Thyroid gland (tissue), 4 donors: ENCODE measurements at regions not wholly inside any gene's neighbourhood (a gene's known extent, or its start where the extent isn't known, plus 50 kb on each side); places are given as distances from the start of the nearest gene placed in this dataset.
A peak's percentile ranks its signal among the peaks of the same experiment; 100 is the strongest.
"Not testable (repeated sequence)": the region's sequence is repeated elsewhere in the genome, so short reads cannot be mapped to it uniquely, and the experiment has no call there.

ENCODE experiments used
- DNase-seq, 2 donors: peaks; one replicate each; pipeline ENCODE4 v3.0.0-alpha.2; 2019
- H3K27ac ChIP-seq, 3 donors: fragments of 200-600 bp; sonication (generic); 1 replicate in 2 of 3; 2 replicates in 1 of 3; pipeline ENCODE4 v1.5.1; 2016 to 2019; ENCODE audit warnings: mild to moderate bottlenecking in 1 of 3, moderate library complexity in 1 of 3
- H3K27me3 ChIP-seq: fragments of 200-600 bp; sonication (generic); one replicate; pipeline ENCODE4 v1.5.1; 2019
- H3K36me3 ChIP-seq, 2 donors: fragments of 200-600 bp; sonication (generic); one replicate each; pipeline ENCODE4 v1.5.1; 2016 to 2019
- H3K4me1 ChIP-seq, 2 donors: fragments of 200-600 bp; sonication (generic); one replicate each; pipeline ENCODE4 v1.5.1; 2017 to 2019
- H3K4me3 ChIP-seq, 3 donors: fragments of 200-600 bp; sonication (generic); replicated peaks in 1 of 3; 1 replicate in 2 of 3; 2 replicates in 1 of 3; pipeline ENCODE4 v1.5.1; 2016; ENCODE audit warnings: mild to moderate bottlenecking in 1 of 3
- H3K9me3 ChIP-seq: fragments of 200-600 bp; sonication (generic); one replicate; pipeline ENCODE4 v1.5.1; 2017
- CTCF ChIP-seq, 6 experiments: fragments of 200-600 bp in 3 of 6; fragments of 450-650 bp in 3 of 6; sonication (generic) in 3 of 6; IDR thresholded peaks; one replicate each; pipeline ENCODE4 v1.5.1; 2016 to 2019; ENCODE audit warnings: antibody characterized with exemption in 6 of 6, mild to moderate bottlenecking in 2 of 6, inconsistent platforms in 1 of 6, moderate library complexity in 1 of 6
- POLR2A ChIP-seq, 2 donors: fragments of 450-650 bp; IDR thresholded peaks; one replicate each; pipeline ENCODE4 v1.6.1; 2017; ENCODE audit warnings: antibody characterized with exemption in 2 of 2, mild to moderate bottlenecking in 2 of 2, moderate library complexity in 1 of 2
- WGBS, 2 donors: methylation state at CpG; one replicate each; pipeline ENCODE4 v1.1.5; 2017; 5-methylcytosine and 5-hydroxymethylcytosine counted together
- intact Hi-C: fragments of 100-400 bp; cut with DNase I; formaldehyde crosslinking; loops from one replicate; pipeline ENCODE4 v1.15.1; 2023

GRCh38 chr2:95677346-95677745, 85.5 kb downstream of the TRIM43 start:
- Histone ChIP-seq H3K9me3 (no peaks in the 10 kb centered on the region), H3K27me3 (no peaks in the 10 kb centered on the region), H3K4me1 (peaks cover 5 to 20% of the 10 kb centered on the region in 2 donors), H3K4me3 (no peak overlapping the region), H3K27ac (no peak overlapping the region), H3K36me3 (no peaks in the 10 kb centered on the region)
- TF ChIP-seq CTCF (IDR thresholded peaks at IDR 0.05) (no peak), POLR2A (IDR thresholded peaks at IDR 0.05) (no peak)
- no peak for DNase-seq
- WGBS, 2 donors = 93 to 97% methylated on average over 4 of the region's 4 CpGs
- intact Hi-C loops = no loop called here

GRCh38 chr2:95677833-95678232, 86.0 kb downstream of the TRIM43 start:
- H3K27ac ChIP-seq, H3K9me3 ChIP-seq, intact Hi-C loops, H3K4me3 ChIP-seq, H3K27me3 ChIP-seq, H3K36me3 ChIP-seq, DNase-seq: not testable (repeated sequence)
- H3K4me1 ChIP-seq = peaks cover 5 to 19% of the 10 kb centered on the region in 2 donors
- WGBS, 2 donors = 82 to 85% methylated on average over 3 of the region's 3 CpGs

GRCh38 chr2:95681158-95681557, 89.4 kb downstream of the TRIM43 start:
- H3K4me1 ChIP-seq = peaks cover 31 to 46% of the 10 kb centered on the region in 2 donors
- DNase-seq, H3K9me3 ChIP-seq, H3K27me3 ChIP-seq, intact Hi-C loops, H3K36me3 ChIP-seq, H3K4me3 ChIP-seq: not testable (repeated sequence)
- WGBS, 2 donors = 89 to 100% methylated on average over 1 of the region's 1 CpG
- peak overlapping the region; percentile 94 to 97 (median 95) for H3K27ac ChIP-seq

- WGBS, 2 donors = 3 to 19% methylated on average over 6 of the region's 6 CpGs
- Histone ChIP-seq H3K27ac (peak overlapping the region; percentile 94 to 97 (median 95)), H3K4me1 (peaks cover 34 to 51% of the 10 kb centered on the region in 2 donors)
- H3K4me3 ChIP-seq, H3K36me3 ChIP-seq, H3K9me3 ChIP-seq, H3K27me3 ChIP-seq, intact Hi-C loops: not testable (repeated sequence)
- DNase-seq = peak; percentile 69 to 75
- peak in 1 of 2 donors; percentile 37 for TF ChIP-seq POLR2A (IDR thresholded peaks at IDR 0.05)
Measured at GRCh38 chr2:95681589-95682081, 89.8 kb downstream of the TRIM43 start.

DNA sequence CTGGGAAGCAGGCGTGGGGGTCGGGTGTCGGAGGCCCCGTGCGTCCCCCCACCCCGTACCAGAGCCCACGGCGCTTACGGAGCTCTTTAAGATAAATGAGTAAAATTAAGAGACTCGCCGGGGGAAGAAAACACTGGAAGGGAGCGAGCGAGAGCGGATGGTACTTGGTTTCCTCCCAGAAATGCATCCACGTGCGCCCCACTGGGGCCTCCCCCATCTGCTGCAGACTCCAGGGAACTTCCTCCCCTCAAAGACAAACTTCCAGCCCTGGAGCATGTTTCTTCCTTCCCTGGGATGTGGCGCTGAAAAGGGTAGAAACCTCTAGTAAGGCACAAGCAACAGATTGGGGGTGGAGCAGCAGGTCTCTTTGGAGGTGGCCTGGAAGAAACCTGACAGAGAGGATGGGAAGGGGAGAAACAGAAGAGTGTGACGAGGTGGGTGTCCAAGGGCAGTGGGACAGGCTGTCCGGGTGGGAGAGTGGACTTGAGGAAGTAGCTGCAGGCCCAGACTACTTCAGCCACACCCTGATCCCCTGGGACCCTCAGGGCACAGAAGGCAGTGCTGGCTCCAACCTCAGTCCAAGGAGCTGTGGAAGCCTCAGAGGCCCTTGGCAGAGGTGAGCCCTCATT, 91.2 kb downstream of the TRIM43 start:
- WGBS, 2 donors = 3% methylated on average over 19 of the region's 19 CpGs
- DNase-seq = peak; percentile 10 to 21
- H3K4me3 ChIP-seq = peak overlapping the region; percentile 26 to 46 (median 40)
- H3K27me3 ChIP-seq, H3K36me3 ChIP-seq, H3K9me3 ChIP-seq, intact Hi-C loops: not testable (repeated sequence)
- peaks cover 37 to 65% of the 10 kb centered on the region in 2 donors for H3K4me1 ChIP-seq
- peak overlapping the region; percentile 94 to 97 (median 95) for H3K27ac ChIP-seq
- TF ChIP-seq POLR2A (IDR thresholded peaks at IDR 0.05) = peak in 1 of 2 donors; percentile 64

GRCh38 chr2:95685513-95685912, 93.7 kb downstream of the TRIM43 start:
- intact Hi-C loops = no loop called here
- DNase-seq = no peak
- Histone ChIP-seq H3K9me3 (no peaks in the 10 kb centered on the region), H3K27me3 (no peaks in the 10 kb centered on the region), H3K27ac (peak overlapping the region; percentile 70 to 95 (median 94)), H3K4me3 (no peak overlapping the region), H3K36me3 (no peaks in the 10 kb centered on the region), H3K4me1 (peaks cover 37 to 68% of the 10 kb centered on the region in 2 donors)
- no peak for TF ChIP-seq POLR2A (IDR thresholded peaks at IDR 0.05)
- WGBS, 2 donors = 74 to 86% methylated on average over 3 of the region's 3 CpGs

GRCh38 chr2:95686056-95686825, 94.4 kb downstream of the TRIM43 start:
- H3K27me3 ChIP-seq, H3K36me3 ChIP-seq, H3K9me3 ChIP-seq, intact Hi-C loops, H3K4me3 ChIP-seq: not testable (repeated sequence)
- DNase-seq = peak; percentile 57 to 65
- Histone ChIP-seq H3K27ac (peak overlapping the region; percentile 76 to 95 (median 94)), H3K4me1 (peaks cover 33 to 63% of the 10 kb centered on the region in 2 donors)
- WGBS, 2 donors = 23 to 36% methylated on average over 5 of the region's 5 CpGs

DNA sequence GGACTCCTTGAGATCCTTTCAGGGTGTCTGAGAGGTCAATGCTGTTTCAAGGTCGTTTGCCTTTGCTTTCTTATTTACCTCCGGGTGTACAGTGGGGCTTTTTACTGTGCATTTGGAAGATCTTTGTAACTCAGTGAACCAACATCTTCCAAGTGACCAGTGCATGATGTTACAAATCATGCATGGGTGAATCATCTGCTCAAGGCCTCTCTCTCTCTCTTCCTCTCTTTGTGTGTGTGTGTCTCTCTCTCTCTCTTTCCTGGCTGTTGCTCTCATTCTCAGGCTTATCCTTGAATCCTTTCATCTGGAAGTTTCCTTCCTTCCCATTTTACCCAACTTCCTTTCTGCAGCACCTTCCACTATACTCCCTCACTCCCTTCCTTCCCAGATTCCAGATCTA, 96.1 kb downstream of the TRIM43 start:
- intact Hi-C loops, DNase-seq, H3K36me3 ChIP-seq, H3K4me3 ChIP-seq, H3K9me3 ChIP-seq, H3K27me3 ChIP-seq: not testable (repeated sequence)
- Histone ChIP-seq H3K27ac (peak overlapping the region; percentile 70 to 95 (median 76)), H3K4me1 (peaks cover 32 to 50% of the 10 kb centered on the region in 2 donors)
- WGBS, 2 donors = 26 to 31% methylated on average over 2 of the region's 2 CpGs

GRCh38 chr2:95691210-95691609, 99.4 kb downstream of the TRIM43 start:
- not testable (repeated sequence) for DNase-seq

GRCh38 chr2:95693071-95693846, 101.5 kb downstream of the TRIM43 start:
- H3K4me3 ChIP-seq, intact Hi-C loops, H3K27me3 ChIP-seq, H3K9me3 ChIP-seq, H3K36me3 ChIP-seq, H3K27ac ChIP-seq, DNase-seq: not testable (repeated sequence)
- peaks cover 0 to 13% of the 10 kb centered on the region in 2 donors for H3K4me1 ChIP-seq
- WGBS, 2 donors = 84 to 86% methylated on average over 7 of the region's 7 CpGs

More at GRCh38 chr2:95691210-95691609, 99.4 kb downstream of the TRIM43 start:
- intact Hi-C loops, H3K9me3 ChIP-seq, H3K36me3 ChIP-seq, H3K27me3 ChIP-seq, H3K27ac ChIP-seq, H3K4me3 ChIP-seq: not testable (repeated sequence)
- peaks cover 6 to 26% of the 10 kb centered on the region in 2 donors for H3K4me1 ChIP-seq
- 82 to 84% methylated on average over 7 of the region's 7 CpGs for WGBS, 2 donors
